ENCODE measurements at regions not wholly inside any gene's neighbourhood (a gene's known extent, or its start where the extent isn't known, plus 50 kb on each side); places are given as distances from the start of the nearest gene placed in this dataset.

- TF ChIP-seq GATA2 (IDR thresholded peaks at IDR 0.05; ENCODE audit: low read depth, low read length) (no peak), GATA3 (IDR thresholded peaks at IDR 0.05; ENCODE audit: low read depth, low read length) (no peak)
Measured at GRCh38 chr5:125979636-125980035, 443.6 kb upstream of the GRAMD2B start.

All from SH-SY5Y (cell line).